B cell (primary cell): ENCODE measurements at regions not wholly inside any gene's neighbourhood (a gene's known extent, or its start where the extent isn't known, plus 50 kb on each side); places are given as distances from the start of the nearest gene placed in this dataset.

Source experiments
- ATAC-seq: fragments of 200-7000 bp; cut with Tn5 transposase; one replicate; pipeline ENCODE4 v1.10.0; 2021; ENCODE audit warnings: low read depth, mild to moderate bottlenecking, moderate number of reproducible peaks, moderate library complexity
- CTCF ChIA-PET: fragments of 350-600 bp; sonication (Branson Sonifier 250); formaldehyde crosslinking; loops from one replicate; lab custom pipeline; 2021; ENCODE audit warnings: antibody characterized with exemption, inconsistent platforms; lab: Charles Lee
- POLR2A ChIA-PET: fragments of 350-600 bp; sonication (Branson Sonifier 250); formaldehyde crosslinking; loops from one replicate; lab custom pipeline; 2021; ENCODE audit warnings: antibody characterized with exemption; lab: Charles Lee
- DNase-seq: peaks from one replicate; pipeline ENCODE4 v3.0.0; 2013
- H2AFZ ChIP-seq: 2 replicates; pipeline ENCODE4 v1.6.1; 2012; ENCODE audit warnings: mild to moderate bottlenecking, low read depth, low read length; ENCODE audit not compliant: insufficient read depth, poor library complexity, severe bottlenecking
- H3K27ac ChIP-seq, 2 donors: 1 replicate in 1 of 2; 2 replicates in 1 of 2; pipeline ENCODE4 v1.5.1; 2012 to 2013; ENCODE audit warnings: low read length in 2 of 2, mild to moderate bottlenecking in 2 of 2, moderate library complexity in 1 of 2
- H3K27me3 ChIP-seq, 4 experiments: fragments of 200-600 bp in 1 of 4; sonication (generic) in 1 of 4; replicated peaks in 1 of 4; 1 replicate in 2 of 4; 2 replicates in 2 of 4; pipeline versions ENCODE4 v1.6.1 to v1.7.0; 2013 to 2016; ENCODE audit warnings: low read length in 3 of 4, mild to moderate bottlenecking in 2 of 4, mixed read lengths in 1 of 4, moderate library complexity in 1 of 4; ENCODE audit not compliant: insufficient read depth in 4 of 4, control insufficient read depth in 3 of 4; ENCODE audit errors: control extremely low read depth in 1 of 4
- H3K36me3 ChIP-seq, 2 experiments: replicated peaks in 1 of 2; 1 replicate in 1 of 2; 2 replicates in 1 of 2; pipeline versions ENCODE4 v1.6.1 to v1.7.1; 2013; ENCODE audit warnings: low read length in 1 of 2; ENCODE audit not compliant: insufficient read depth in 2 of 2, control insufficient read depth in 1 of 2; ENCODE audit errors: control extremely low read depth in 1 of 2, extremely low read depth in 1 of 2
- H3K4me1 ChIP-seq, 2 donors: fragments of 200-600 bp in 1 of 2; sonication (generic) in 1 of 2; 1 replicate in 1 of 2; 2 replicates in 1 of 2; pipeline versions ENCODE4 v1.5.1 to v1.6.1; 2013 to 2017; ENCODE audit warnings: low read length in 2 of 2; ENCODE audit not compliant: control insufficient read depth in 2 of 2, insufficient read depth in 2 of 2
- H3K4me2 ChIP-seq: replicated peaks from 2 replicates; pipeline ENCODE3; 2012; ENCODE audit warnings: mild to moderate bottlenecking, low read depth, low read length; ENCODE audit not compliant: poor library complexity, severe bottlenecking
- H3K4me3 ChIP-seq, 5 experiments: fragments of 200-600 bp in 1 of 5; sonication (generic) in 1 of 5; 1 replicate in 3 of 5; 2 replicates in 2 of 5; pipeline versions ENCODE4 v1.5.1 to v1.7.0; 2011 to 2016; ENCODE audit warnings: low read length in 4 of 5, mild to moderate bottlenecking in 4 of 5, low read depth in 2 of 5, control low read depth in 1 of 5, moderate library complexity in 1 of 5; ENCODE audit not compliant: insufficient read depth in 1 of 5; ENCODE audit errors: control extremely low read depth in 1 of 5, extremely low read depth in 1 of 5
- H3K79me2 ChIP-seq: fragments of 200-600 bp; sonication (generic); one replicate; pipeline ENCODE4 v1.6.0; 2016; ENCODE audit warnings: low read length; ENCODE audit not compliant: control insufficient read depth, insufficient read depth
- H3K9ac ChIP-seq: fragments of 200-600 bp; sonication (generic); 2 replicates; pipeline ENCODE4 v1.6.1; 2017; ENCODE audit warnings: mild to moderate bottlenecking, low read length, moderate library complexity
- H3K9me3 ChIP-seq, 3 donors: one replicate each; pipeline versions ENCODE4 v1.6.1 to v1.7.1; 2013; ENCODE audit warnings: low read length in 2 of 3; ENCODE audit not compliant: control insufficient read depth in 2 of 3, insufficient read depth in 1 of 3; ENCODE audit errors: control extremely low read depth in 1 of 3
- H4K20me1 ChIP-seq: 2 replicates; pipeline ENCODE4 v1.6.0; 2012; ENCODE audit warnings: mild to moderate bottlenecking, low read length; ENCODE audit not compliant: insufficient read depth, control insufficient read depth, poor library complexity, severe bottlenecking
- H3K27ac Mint-ChIP-seq: one replicate; pipeline ENCODE4 v1.8.0; 2021; ENCODE audit warnings: mixed read lengths
- H3K27me3 Mint-ChIP-seq: one replicate; pipeline ENCODE4 v1.8.0; 2021; ENCODE audit warnings: mixed read lengths
- H3K4me1 Mint-ChIP-seq: one replicate; pipeline ENCODE4 v1.8.0; 2021; ENCODE audit warnings: mixed read lengths
- H3K4me3 Mint-ChIP-seq: one replicate; pipeline ENCODE4 v1.8.0; 2021; ENCODE audit warnings: mixed read lengths
- H3K9me3 Mint-ChIP-seq: one replicate; pipeline ENCODE4 v1.8.0; 2022; ENCODE audit warnings: mixed read lengths; ENCODE audit not compliant: insufficient read depth
- CTCF ChIP-seq: fragments of 200-600 bp; IDR thresholded peaks from one replicate; pipeline ENCODE4 v1.8.0; 2022; ENCODE audit warnings: antibody characterized with exemption, mild to moderate bottlenecking
- EZH2 ChIP-seq: IDR thresholded peaks from 2 replicates; pipeline ENCODE4 v1.6.1; 2012; ENCODE audit warnings: borderline replicate concordance, low read depth, mild to moderate bottlenecking, moderate library complexity, low read length; ENCODE audit not compliant: insufficient read depth, poor library complexity, severe bottlenecking
- WGBS: methylation state at CpG from one replicate; pipeline ENCODE4 v1.1.5; 2013; ENCODE audit warnings: missing lambda C conversion rate; ENCODE audit not compliant: insufficient coverage; 5-methylcytosine and 5-hydroxymethylcytosine counted together
- intact Hi-C: fragments of 100-400 bp; cut with micrococcal nuclease; formaldehyde crosslinking; loops from one replicate; pipeline ENCODE4 v1.10.0; 2022

- no peak overlapping the region for H3K4me3 ChIP-seq
- no peaks in the 10 kb centered on the region for H3K27me3 ChIP-seq
- no peak overlapping the region for H3K27ac ChIP-seq
- TF ChIP-seq CTCF (no peak), EZH2 (no peak)
- no peaks in the 10 kb centered on the region for H3K4me1 Mint-ChIP-seq
- POLR2A ChIA-PET = no interaction called here
- no peak overlapping the region for H3K4me3 Mint-ChIP-seq
- H3K9ac ChIP-seq = no peak overlapping the region
- intact Hi-C loops = no loop called here
- H3K9me3 ChIP-seq = no peaks in the 10 kb centered on the region
- no peak overlapping the region for H3K27ac Mint-ChIP-seq
- no peaks in the 10 kb centered on the region for H3K9me3 Mint-ChIP-seq
- H4K20me1 ChIP-seq = no peaks in the 10 kb centered on the region
- no peaks in the 10 kb centered on the region for H3K79me2 ChIP-seq
- H3K36me3 ChIP-seq = no peaks in the 10 kb centered on the region
- no peaks in the 10 kb centered on the region for H3K4me1 ChIP-seq
- 100% methylated on average over 1 of the region's 2 CpGs for WGBS
- DNase-seq (no peak), ATAC-seq (no peak)
- no peak overlapping the region for H2AFZ ChIP-seq
- H3K4me2 ChIP-seq = no peak overlapping the region
- no peaks in the 10 kb centered on the region for H3K27me3 Mint-ChIP-seq
- CTCF ChIA-PET = no interaction called here
Observed at GRCh38 chr18:60809937-60810336, 437.4 kb upstream of the MC4R start.

- TF ChIP-seq EZH2 (no peak), CTCF (no peak)
- Histone ChIP-seq H3K79me2 (no peaks in the 10 kb centered on the region), H3K9ac (no peak overlapping the region), H3K4me3 (no peak overlapping the region), H3K9me3 (no peaks in the 10 kb centered on the region), H3K36me3 (no peaks in the 10 kb centered on the region), H3K27me3 (no peaks in the 10 kb centered on the region), H3K27ac (no peak overlapping the region), H4K20me1 (no peaks in the 10 kb centered on the region), H2AFZ (no peak overlapping the region), H3K4me1 (no peaks in the 10 kb centered on the region), H3K4me2 (no peak overlapping the region)
- no peak for DNase-seq
- H3K9me3 Mint-ChIP-seq = no peaks in the 10 kb centered on the region
- intact Hi-C loops = no loop called here
- H3K4me3 Mint-ChIP-seq = no peak overlapping the region
- no peaks in the 10 kb centered on the region for H3K4me1 Mint-ChIP-seq
- H3K27ac Mint-ChIP-seq = no peak overlapping the region
- POLR2A ChIA-PET = no interaction called here
- CTCF ChIA-PET = no interaction called here
- ATAC-seq = no peak
- no CpG with 5 or more reads among the region's 2 CpGs for WGBS
- H3K27me3 Mint-ChIP-seq = no peaks in the 10 kb centered on the region
Observed at GRCh38 chr18:60812921-60813320, 440.3 kb upstream of the MC4R start.
